Left kidney (tissue), 1 donor: ENCODE measurements at regions not wholly inside any gene's neighbourhood (a gene's known extent, or its start where the extent isn't known, plus 50 kb on each side); places are given as distances from the start of the nearest gene placed in this dataset.
"Not testable (repeated sequence)": the region's sequence is repeated elsewhere in the genome, so short reads cannot be mapped to it uniquely, and the experiment has no call there.

Experiments used
- DNase-seq: peaks from one replicate; pipeline ENCODE4 v3.0.0-alpha.2; 2013

DNA sequence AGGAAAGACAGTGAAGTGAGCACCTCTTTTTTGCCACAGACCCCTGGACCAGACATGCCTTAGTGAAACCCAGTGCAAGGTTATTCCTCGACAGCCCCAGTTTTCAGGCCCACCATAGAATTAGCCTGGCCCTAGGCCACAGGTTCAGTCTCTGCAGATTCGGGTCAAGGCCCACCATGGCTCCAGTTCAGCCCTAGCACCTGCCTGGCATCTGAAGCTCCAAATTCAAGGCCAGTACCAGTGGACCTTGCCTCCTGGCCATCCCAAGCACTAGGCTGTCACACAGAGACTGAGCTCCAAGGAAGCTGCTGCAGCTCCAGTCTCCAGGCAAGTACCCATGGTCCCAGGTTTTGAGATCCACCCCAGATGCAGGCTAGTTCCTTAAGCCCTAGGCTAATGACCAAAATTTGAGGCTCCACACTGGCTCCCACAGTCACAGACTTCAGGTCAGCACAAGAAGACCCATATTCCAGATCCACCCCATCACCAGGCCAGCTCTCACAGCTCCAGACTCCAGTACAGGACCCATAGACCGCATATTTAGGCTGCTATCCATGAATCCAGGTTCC lies 877.5 kb upstream of the ADGRB3 start:
- no peak for DNase-seq

DNA sequence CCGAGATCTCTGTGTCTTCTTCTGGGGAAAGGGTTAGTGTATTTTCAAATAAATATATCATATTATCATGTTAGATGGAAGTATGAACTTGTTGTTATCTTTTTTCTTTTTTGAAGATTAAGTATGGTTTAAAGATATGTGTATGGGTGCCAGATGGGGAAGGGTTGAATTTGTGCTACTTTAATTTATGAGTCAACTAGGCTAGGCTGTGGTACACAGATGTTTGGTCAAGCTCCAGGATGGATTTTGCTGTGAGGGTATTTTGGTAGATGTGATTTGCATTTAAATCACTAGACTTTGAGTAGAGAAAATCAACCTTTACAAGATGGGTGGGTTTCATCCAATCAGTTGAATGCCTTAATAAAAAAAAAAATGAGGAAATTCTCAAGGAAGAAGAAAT lies 886.6 kb upstream of the ADGRB3 start:
- DNase-seq: no peak

DNA sequence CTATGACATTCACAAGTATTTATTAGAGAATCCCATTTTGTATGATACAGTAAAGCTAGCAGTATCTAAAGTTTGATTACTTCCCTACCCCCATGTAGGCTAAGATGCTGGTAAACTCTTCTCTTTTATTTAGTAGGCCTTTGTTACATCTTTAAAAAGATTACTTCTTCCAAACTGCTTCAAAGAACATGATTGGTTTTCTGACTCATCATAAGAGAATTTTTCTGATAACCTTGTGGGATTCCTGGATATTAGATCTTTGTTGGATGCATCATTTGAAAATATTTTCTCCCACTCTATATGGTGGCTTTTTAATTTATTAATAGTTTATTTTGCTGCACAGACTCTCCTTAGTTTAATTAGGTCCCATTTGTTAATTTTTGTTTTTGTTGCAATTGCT lies 898.3 kb upstream of the ADGRB3 start:
- no peak for DNase-seq

DNA sequence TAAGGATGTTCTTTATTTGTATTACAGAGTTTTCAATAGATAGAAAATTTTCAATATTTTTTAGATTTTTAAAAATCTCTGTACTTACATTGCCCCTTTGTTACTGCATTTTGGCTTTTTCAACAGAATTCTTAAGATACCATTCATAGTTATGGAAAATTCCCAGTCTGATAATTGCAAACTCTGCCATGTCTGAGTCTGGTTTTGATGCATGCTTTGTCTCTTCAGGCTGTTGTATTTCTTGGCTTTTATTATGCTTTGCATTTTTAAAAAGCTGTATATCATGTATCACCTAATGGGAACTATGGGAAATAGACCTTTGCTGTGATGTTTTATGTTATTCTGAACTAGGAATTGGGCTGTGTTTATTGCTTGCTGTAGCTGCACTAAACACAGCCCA lies 898.9 kb upstream of the ADGRB3 start:
- no peak for DNase-seq

DNA sequence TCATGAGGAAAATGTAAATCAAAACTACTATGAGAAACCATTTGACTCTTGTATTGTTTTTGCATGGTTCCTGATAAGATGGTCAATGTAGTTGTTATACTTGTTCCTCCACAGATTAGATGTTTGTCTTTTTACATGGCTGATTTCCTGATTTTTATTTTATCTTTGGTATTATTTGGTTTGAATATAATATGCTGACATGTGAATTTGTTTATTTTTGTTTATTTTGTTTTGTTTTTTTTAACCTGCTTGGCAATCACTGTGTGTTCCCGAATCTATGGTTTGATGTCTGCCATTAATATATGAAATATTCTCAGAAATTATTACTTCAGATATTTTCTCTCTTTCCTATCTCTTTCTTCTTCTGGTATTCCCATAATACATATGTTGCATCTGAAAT lies 899.5 kb upstream of the ADGRB3 start:
- DNase-seq: no peak

DNA sequence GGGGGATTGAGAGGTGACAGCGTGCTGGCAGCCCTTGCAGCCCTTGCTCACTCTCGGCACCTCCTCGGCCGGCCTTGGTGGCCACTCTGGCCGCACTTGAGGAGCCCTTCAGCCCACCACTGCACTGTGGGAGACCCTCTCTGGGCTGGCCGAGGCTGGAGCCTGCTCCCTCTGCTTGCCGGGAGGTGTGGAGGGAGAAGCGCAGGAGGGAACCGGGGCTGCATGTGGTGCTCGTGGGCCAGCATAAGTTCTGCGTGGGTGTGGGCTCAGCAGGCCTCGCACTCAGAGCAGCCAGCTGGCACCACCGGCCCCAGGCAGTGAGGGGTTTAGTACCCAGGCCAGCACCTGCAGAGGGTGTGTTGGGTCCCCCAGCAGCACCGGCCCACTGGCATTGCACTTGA lies 912.2 kb upstream of the ADGRB3 start:
- DNase-seq: no peak

DNA sequence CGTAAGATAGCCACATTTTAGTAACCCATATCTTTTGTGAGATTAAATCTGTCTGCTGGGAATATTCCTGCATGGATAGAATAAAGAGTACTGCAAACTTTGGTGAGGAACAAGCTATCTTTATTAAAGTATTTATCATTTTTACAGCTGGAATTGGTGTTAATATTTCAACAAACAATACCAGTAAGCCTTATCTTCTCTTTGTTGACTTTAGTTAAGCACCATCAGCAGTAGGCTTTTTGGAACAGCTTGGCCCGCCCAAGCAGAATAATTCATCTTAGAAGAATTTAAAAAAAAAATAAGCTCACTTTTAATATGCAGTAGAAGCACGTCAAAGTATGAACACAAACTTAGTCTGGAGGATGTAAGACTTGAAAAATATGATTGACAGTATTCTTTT lies 917.8 kb upstream of the ADGRB3 start:
- no peak for DNase-seq

DNA sequence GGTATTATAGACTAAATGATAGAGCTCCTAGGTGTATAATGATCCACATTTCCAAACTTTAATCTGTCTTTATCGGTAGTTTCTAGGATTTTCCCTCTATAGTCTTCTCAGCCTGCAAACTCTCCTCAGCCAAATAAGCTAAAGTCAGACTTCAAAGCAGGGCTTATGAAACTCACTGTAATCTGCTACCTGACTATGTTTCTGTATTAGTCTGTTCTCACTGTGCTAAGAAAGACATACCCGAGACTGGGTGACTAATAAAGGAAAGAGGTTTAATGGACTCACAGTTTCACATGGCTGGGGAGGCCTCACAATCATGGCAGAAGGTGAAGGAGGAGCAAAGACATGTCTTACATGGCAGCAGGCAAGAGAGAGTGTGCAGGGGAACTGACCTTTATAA lies 928.7 kb upstream of the ADGRB3 start:
- DNase-seq: no peak

DNA sequence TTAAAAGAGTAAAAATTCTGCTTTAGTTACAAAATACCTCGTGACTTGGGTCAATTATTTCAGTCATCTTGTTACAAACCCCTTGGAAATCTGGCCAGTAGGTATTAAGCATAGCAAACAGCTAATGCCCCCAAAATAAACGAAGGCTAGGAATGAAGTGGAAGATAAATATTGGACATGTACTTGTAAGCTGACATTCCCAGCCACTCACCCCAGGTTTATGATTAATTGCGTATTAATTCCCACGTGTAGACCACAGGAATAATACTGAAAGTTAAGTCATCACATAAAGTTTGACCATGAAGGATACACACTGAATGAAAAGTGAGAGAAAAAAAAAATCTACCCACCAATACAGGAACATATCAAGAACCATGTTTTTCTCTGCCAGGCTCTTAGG lies 936.5 kb upstream of the ADGRB3 start:
- no peak for DNase-seq

DNA sequence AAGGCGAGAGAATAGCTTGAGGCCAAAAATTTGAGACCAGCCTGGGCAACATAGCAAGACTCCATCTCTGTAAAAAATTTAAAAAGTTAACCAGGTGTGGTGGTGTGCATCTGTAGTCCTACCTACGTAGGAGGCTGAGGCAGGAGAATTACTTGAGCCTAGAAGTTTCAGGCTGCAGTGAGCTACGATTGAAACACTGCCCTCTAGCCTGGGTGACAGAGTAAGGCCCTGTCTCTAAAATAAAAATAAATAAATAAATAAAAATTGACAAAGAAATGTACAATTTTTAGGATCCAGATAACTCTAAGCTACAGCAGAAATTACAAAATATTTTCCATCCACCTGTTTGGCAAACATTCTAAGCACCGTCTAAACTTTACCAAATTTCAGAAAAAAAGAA lies 941.0 kb upstream of the ADGRB3 start:
- no peak for DNase-seq

DNA sequence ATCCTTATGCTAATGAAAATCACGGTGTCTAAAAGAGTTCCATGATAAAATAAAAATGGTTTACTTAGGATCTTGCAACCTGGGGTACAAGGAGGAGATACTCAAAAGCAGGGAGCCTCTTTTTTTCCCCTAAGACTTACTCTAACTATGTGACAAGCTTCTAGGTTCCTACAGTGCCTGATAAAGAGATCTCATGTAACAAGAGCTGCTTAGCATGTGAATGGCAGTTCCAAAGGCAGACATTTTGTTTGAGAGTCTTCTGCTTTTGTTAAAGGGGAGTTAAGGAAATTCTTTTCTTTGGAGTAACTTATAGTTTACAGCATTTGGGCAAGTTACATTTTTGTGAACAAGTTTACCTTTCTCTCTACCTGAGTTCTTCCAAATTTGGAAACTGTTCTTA lies 945.8 kb upstream of the ADGRB3 start:
- DNase-seq: no peak

DNA sequence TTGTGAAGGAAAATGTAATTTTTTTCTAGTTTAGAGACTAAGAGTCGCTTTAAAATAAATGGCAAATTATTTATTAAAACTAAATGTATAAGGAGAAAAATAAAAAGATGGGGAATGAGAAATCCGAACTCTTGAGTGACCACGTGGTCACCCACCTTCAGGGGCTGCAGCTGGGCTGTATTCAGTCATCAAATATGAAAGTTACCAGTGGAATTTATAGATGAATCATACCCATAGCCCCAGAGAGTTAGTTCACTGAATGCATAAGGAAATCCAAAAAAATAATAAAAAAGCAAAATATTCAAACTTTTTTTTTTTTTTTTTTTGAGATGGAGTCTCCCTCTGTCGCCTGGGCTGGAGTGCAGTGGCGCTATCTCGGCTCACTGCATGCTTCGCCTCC lies 947.7 kb upstream of the ADGRB3 start:
- no peak for DNase-seq

DNA sequence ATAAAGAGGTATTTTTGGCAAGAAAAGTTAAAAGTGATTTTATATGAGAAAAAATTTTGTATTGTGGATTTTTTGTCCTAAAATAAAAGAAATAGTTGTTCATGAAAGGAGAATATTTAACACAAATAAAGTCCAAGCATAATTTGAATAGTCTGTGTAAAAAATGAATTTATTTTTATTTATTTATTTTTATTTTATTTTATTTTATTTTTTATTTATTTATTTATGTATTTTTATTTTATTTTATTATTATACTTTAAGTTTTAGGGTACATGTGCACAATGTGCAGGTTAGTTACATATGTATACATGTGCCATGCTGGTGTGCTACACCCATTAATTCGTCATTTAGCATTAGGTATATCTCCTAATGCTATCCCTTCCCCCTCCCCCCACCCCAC lies 948.9 kb upstream of the ADGRB3 start:
- DNase-seq: not testable (repeated sequence)

DNA sequence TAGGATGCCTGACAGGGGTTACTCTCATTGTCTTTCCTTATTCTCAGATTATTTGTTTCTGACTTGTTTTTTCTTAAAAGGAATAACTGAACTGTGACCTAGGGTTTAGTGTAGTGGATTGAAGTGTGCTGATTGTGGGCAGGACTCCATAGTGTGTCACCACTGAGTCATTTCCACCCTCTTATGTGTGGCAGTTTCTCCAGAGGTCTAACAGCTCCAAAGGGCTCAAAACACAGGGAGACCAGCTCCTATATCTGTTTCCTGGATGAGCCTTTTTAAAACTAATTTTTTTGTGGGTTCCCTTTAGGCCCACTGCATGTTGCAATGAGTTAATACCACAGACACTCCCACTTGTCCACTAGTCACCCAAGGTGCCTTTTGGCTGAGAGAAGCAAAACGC lies 951.1 kb upstream of the ADGRB3 start:
- no peak for DNase-seq

DNA sequence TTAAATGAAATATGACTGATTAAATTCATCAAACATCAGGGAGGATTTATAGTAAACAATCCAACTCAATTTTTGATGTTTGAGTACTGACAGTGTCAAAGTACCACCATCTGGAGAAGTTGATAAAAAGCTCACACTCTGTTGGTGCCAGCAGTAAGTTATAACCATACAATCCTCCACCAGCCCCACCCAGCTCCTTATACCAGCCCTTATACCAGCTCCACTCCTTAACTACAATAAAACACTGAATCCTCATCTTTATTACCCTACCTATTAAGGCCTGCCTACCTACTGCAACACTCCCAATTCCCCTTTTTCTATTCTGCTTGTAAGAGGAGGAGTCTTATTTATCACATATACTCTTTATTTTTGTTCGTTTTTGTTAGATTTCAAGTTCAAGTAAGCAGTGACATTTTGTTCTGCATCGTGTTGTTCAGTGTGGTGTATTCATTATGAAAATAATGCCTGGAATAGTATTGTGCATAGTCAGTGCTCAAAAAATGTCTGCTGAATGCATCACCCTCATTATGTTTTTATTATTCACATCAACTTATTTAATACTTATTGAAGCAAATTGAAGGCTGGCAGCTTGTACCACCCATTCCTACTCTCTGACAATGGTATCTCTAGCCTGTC lies 954.7 kb upstream of the ADGRB3 start:
- no peak for DNase-seq

DNA sequence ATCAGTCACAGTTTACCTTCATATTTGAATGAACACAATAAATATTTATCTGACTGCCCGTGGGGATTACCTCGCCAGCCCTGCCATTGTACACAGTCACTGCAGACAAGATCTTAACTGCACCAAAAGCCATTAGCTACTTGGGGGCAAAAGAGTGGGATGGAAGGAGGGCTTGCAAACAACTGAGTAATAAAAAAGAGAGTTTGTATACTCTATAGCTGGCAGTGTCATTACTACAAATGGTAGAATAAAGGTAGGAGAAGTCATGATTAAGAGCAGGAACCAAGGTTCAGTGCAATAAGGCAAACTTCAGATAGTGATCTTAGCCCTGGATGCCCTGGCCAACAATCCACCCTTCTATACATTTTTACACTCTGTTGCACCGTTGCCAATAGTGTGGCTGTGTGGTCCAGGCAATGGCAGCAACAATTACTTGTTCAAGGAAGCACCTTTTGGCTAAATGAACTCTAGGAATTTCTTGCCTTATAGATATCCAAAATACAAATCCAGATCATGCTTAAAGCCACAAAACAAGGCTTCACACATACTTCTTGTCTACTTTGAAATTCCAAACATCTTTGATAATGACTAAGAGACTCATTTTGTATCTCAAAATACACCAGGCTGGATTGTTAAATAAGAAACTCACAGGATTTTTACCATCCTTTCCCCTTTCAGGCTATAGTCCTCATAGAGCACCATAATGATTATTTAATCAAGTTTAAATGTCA lies 955.4 kb upstream of the ADGRB3 start:
- DNase-seq: no peak

DNA sequence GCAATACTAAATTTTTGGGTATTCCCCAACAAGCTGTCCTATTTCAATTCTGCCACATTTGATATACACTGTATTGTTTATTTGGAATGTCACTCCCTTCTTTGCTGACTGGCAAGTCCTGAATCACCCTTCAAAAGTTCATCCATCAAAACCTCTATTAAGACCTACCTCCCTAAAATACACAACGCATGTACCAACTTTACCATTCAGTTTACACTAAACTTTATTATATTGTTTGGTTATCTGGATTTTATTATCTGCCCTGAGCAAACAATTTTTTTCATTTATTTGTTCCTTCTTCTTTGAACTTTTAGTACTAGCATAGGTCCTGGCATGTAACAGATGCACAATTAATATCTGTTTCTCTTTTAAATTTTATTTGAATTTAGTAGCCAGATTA lies 958.2 kb upstream of the ADGRB3 start:
- no peak for DNase-seq

DNA sequence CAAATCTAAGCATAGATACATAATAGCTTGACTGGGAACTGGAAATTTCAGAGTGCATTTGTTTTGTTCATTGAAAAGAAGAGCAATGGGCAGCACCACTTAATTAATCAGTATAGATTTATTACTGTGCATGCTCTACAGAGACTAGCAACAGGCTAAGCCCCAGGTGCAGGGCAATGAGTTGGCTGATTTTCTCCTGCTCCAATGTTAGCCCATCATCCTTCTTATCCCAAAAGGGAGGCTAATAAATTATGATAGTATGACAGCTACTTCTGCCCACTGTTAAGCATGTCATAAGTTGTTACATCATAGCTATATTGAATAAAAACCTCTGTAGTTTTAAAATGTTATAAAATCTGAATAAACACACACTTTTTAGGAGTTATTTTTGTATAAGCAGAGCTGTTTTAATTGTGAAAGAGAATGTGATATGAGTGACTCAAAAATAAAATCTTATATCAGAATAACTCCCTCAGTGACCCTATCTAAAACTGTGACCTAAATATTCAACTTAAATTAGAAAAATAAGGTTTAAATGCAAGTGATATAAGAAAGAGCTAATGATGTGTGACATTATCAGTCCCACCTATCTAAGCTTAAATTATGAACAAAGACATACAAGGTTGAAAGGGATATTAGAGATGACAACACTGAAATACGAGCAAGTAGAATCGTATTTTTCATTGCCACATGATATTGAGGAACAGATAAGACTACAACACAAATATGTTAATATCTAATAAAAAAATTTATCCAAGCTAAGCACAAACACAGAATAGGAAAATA lies 967.3 kb upstream of the ADGRB3 start:
- DNase-seq: no peak

DNA sequence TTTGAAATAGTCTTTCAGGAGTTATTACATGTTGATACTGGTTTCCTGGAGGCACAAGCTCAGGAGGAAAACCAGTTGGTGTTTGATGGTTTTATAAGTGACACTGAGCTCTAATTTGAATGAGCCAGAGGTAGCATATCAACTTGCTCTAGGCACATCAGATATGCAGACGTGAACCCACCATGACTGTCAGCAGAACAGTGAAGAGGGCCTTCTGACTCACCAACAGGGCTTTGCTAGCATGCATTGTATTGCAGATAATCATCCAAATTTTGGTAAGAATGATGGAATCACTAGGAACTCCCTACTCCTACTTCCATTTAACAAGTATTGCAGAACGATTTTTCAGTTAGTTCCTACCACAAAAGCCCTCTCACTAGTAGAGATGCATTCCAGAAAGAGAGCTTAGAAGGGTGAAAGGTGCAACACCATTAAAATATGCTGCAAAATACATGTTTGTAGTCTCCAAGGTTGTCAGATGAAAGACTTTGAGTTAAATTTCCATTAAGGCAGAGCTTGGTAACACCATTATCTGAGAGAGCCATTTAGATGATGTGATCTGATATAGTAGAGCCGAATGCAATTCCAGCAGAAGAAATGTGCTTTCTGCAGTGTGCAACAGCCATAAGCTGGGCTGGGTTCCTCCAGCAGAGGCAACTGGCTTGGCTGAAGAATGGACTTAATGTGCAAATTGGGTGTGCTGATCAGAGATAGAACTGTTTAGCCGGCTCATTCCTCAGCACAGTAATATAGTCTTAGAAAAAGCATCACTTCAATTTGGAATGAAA lies 968.7 kb upstream of the ADGRB3 start:
- no peak for DNase-seq

DNA sequence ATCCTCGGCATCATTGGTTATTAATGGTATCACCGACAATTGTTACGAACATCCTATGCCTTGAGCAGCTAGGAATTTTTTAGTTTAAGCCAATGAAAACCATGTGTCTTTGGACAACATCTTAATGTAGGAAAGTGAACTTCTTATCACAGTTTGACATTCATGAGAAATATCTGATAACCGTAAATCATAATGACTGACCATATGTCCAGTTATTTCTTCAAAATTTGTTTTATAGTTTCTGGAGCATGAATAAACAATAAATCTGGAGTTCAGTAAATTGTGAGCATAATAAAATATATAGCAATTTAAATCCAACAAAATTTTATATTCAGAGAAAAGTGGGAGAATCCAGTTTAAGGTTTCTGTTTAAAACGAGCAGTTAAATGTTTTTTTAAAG lies 970.1 kb upstream of the ADGRB3 start:
- DNase-seq: no peak

DNA sequence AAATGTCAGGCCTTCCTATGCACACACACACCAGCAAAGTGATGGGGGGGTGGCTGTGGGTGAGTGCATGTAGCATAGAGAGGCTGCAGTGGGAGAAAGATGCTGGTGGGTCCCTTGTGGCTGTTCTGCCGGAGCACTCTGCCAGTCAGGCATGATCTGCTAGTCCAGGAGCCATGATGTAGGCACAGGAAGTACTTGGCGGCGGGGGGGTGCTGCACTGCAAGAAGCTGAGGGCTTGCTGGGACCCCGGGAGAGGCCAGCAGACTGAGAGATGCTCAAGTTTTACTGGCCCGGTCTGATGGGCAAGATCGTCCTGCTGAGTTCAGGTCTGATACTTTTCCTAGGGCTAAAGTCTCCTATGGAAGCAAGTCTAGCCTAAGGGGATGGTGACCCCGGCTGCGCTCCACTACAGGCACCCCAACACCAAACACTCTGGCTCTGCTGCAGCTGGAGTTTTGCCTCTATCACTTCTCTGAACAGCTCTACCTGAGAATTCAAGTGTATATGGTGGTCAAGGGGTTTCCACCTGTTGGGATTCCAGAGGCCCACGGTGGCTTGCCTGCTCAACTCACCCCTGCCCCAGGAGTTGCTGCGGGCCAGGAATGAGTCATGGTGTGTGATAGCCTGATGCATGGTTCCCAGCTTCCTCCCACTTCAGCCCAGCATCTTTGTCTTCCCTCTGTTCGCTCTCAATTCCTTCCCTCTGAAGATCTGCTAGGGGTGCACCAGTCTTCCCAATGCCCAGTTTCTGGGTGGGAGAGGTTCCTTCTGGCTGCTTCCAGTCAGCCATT lies 971.8 kb upstream of the ADGRB3 start:
- no peak for DNase-seq

DNA sequence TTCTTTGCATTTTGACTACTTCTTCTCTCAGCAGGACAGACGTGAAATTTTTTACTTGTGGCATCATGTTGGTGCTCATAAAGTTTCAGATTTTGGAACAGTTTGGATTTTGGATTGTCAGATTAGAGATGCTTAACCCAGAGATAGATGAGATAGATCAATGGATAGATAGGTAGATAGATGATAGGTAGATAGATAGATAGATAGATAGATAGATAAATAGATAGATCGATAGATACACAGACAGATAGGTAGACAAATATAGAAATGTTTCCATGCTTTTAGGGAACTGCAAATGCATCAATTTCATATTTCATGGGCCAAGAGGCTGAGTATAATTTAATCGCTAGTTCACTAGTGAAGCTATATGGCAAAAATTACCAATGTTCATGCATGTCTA lies 981.5 kb upstream of the ADGRB3 start:
- DNase-seq: no peak
